Loucy (cell line): ENCODE measurements at regions not wholly inside any gene's neighbourhood (a gene's known extent, or its start where the extent isn't known, plus 50 kb on each side); places are given as distances from the start of the nearest gene placed in this dataset.

Experiments used
- EZH2phosphoT487 ChIP-seq: fragments of 200-600 bp; IDR thresholded peaks from 2 replicates; pipeline ENCODE4 v1.6.1; 2018; ENCODE audit warnings: antibody characterized with exemption, mild to moderate bottlenecking, moderate library complexity, borderline replicate concordance
- TF ChIP-seq, protein P1 (sequence below): fragments of 200-600 bp; sonication (generic); conservative IDR thresholded peaks from 2 replicates; pipeline ENCODE4 v1.5.1; 2014; ENCODE audit warnings: mild to moderate bottlenecking, antibody characterized with exemption, low read length

DNA sequence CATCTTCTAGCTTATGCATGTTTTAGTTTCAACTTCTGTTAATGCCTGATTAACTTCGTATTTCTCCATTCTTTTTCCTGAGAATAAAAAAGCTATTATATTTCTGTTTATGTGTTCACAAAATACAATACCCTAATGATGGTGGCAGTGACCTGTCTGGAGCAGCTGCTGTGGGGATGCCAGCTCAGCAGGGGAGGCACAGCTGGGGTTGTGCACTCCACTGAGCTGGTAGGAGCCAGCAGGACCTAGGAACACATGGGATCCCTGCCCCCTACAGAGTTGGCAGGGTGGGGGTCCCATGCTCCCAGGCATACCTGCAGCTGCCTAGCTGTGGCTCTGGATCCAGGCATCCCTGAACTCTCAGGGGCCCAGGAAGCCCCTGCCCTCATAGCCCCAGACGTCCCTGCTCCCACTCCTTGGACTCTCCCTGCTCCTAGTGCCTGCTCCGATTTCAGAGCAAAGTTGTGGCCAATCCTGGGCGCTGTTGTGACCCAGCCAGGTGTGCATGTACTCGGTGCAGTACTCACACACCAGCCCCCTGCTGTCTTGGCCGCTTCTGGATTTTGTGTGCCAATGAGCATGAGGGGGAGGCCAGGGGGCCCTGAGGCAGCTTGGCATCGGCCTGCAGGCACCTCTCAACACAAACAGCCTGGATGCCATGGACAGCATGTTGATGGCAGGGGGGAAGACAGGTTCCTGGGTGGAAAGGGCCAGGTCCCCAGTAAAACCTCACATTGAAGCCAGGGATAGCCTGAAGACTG lies 546.0 kb downstream of the ZNF804A start:
- TF ChIP-seq, protein P1, sequence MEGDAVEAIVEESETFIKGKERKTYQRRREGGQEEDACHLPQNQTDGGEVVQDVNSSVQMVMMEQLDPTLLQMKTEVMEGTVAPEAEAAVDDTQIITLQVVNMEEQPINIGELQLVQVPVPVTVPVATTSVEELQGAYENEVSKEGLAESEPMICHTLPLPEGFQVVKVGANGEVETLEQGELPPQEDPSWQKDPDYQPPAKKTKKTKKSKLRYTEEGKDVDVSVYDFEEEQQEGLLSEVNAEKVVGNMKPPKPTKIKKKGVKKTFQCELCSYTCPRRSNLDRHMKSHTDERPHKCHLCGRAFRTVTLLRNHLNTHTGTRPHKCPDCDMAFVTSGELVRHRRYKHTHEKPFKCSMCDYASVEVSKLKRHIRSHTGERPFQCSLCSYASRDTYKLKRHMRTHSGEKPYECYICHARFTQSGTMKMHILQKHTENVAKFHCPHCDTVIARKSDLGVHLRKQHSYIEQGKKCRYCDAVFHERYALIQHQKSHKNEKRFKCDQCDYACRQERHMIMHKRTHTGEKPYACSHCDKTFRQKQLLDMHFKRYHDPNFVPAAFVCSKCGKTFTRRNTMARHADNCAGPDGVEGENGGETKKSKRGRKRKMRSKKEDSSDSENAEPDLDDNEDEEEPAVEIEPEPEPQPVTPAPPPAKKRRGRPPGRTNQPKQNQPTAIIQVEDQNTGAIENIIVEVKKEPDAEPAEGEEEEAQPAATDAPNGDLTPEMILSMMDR = no peak
- TF ChIP-seq EZH2phosphoT487 = no peak
